NCI-H1105 (cell line): ENCODE measurements at regions not wholly inside any gene's neighbourhood (a gene's known extent, or its start where the extent isn't known, plus 50 kb on each side); places are given as distances from the start of the nearest gene placed in this dataset.

Experiments
- DNase-seq: peaks from one replicate; lab custom pipeline; 2025; lab: John Stamatoyannopoulos, UW

DNA sequence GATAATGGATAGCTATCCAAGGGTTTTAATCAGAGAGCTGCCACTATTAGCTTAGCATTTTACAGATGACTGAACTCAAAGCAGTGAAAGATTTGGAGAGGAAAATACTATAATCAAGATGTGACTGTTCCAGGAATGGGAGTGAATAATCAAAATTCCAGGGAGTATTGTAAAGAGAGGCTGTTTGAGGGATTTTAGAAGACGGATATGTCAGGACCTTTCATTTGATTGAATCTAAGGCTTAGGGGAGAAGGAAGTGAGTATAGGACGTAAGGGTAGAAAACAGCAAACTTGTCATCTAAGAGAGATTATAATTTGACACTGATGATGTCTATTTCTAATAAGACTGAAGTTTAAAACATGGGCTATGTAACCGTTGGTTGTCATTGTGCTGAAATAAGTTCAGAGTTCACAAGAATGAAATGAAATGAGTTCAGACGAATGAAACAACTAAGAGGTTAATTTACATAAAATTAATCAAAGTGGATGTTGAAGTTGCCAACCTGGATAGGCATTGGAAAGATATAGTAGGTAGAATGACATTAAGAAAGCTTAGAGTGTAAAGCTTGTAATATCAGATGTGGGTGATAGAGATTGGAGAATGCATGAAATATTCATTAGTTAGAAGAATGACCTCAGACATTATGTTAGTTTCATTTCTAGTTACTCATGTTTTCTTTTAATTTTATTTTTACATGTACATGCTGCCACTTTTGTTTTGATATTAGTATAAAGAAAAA lies 842.8 kb downstream of the SI start:
- no peak for DNase-seq

GRCh38 chr3:164233951-164234350 lies 844.3 kb downstream of the SI start:
- no peak for DNase-seq

DNA sequence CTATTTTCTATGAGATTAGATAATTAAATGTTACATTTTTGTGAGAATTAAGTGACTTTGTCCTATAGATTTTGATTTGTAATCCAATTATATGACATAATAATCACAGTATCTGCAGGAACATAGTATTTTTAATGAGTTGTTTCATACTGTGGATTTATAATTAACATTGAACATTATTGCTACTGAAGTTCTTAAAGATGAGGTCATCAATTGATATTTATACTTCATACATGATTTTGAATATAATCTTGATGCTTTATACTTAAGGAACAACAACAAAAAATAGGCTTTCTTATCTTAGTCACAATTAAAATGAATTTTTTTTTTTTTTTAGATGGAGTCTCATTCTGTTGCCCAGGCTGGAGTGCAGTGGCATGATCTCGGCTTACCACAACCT lies 846.6 kb downstream of the SI start:
- DNase-seq: no peak

- no peak for DNase-seq
Measured at GRCh38 chr3:164230385-164231094, 847.8 kb downstream of the SI start.

GRCh38 chr3:164224126-164224525 lies 854.2 kb downstream of the SI start:
- DNase-seq: no peak

- peak; percentile 86 for DNase-seq
Measured at GRCh38 chr3:164222197-164222596, 856.1 kb downstream of the SI start.

- no peak for DNase-seq
Measured at GRCh38 chr3:164221297-164221696, 857.0 kb downstream of the SI start.

DNA sequence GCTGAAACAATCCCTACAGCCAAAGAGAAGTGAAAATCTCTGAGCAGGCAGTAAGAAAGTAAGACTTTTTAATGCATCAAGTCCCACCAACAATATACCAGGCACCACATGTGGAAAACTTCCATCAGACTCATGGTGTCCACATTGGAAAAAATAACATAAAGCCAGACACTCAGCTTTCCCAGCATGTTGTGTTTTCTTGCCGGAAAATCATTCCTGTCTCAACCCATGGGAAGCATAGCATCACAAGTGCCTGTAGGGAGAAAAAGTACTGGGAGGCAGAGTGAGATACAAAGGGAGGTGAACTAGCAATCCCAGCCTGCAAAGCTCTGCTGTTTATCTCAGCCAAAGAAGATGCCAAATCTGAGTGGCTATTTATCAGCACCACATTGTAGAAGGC lies 868.9 kb downstream of the SI start:
- no peak for DNase-seq

DNA sequence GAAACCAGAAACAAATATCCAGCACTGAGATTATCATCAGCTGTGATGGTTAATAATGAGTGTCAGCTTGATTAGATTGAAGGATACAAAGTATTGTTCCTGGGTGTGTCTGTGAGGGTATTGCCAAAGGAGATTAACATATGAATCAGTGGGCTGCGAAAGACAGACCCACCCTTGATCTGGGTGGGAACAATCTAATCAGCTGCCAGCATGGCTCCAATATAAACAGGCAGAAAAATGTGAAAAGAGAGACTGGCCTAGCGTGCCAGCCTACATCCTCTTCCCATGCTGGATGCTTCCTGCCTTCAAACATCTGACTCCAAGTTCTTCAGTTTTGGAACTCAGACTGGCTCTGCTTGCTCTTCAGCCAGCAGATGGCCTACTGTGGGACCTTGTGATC lies 869.5 kb downstream of the SI start:
- DNase-seq: no peak

GRCh38 chr3:164208048-164208447 lies 870.2 kb downstream of the SI start:
- no peak for DNase-seq

- DNase-seq: no peak
Measured at GRCh38 chr3:164200053-164200823, 878.1 kb downstream of the SI start.

- no peak for DNase-seq
Measured at GRCh38 chr3:164196477-164196876, 881.8 kb downstream of the SI start.

DNA sequence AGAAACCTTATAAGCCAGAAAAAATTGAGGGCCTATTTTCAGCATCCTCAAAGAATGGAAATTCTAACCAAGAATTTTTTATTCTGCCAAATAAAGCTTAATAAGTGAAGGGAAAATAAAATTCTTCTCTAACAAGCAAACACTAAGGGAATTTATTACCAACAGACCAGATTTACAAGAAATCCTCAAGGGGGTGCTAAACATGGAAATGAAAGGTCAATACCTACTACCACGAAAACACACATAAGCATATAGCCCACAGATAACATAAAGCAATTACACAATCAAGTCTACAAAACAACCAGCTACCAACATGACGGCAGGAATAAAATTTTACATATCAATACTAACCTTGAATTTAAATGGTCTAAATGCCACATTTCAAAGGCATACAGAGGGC lies 883.5 kb downstream of the SI start:
- no peak for DNase-seq

DNA sequence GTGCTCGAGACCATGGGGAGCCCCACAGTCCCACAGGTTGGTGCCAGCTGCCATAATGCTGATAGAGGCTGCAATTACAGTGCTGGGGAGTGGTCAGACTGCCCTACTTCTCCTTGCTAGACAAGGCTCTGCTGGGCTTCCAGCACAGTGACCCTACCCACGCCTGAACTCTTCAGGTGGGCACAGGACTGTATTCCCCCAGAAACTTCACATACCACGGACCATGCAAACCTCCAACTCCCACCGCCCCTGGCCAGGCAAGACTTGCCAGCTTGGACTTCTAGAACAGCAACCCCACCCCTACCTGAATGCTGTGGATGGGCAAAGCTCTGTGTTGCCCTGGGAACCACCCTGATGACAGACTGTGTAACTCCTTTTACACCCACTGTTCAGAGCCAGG lies 885.3 kb downstream of the SI start:
- DNase-seq: no peak

GRCh38 chr3:164190566-164190965 lies 887.7 kb downstream of the SI start:
- no peak for DNase-seq

GRCh38 chr3:164186095-164186494 lies 892.2 kb downstream of the SI start:
- no peak for DNase-seq

DNA sequence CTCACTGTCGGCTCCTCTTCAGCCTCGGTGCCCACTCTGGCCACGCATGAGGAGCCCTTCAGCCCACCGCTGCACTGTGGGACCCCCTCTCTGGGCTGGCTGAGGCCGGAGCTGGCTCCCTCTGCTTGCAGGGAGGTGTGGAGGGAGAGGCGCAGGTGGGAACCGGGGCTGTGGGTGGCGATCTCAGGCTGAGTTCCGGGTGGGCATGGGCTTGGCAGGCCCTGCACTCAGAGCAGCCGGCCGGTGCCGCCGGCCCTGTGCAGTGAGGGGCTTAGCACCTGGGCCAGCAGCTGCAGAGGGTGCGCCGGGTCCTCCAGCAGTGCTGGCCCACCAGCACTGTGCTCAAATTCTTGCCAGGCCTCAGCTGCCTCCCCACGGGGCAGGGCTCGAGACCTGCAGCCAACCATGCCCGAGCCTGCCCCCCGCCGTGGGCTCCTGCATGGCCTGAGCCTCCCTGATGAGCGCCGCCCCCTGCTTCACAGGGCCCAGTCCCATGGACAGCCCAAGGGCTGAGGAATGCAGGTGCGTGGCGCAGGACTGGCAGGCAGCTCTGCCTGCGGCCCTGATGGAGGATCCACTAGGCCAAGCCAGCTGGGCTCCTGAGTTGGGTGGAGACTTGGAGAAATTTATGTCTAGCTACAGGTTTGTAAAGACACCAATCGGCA lies 899.1 kb downstream of the SI start:
- DNase-seq: no peak

- DNase-seq: no peak
Measured at GRCh38 chr3:164174059-164174458, 904.2 kb downstream of the SI start.

- no peak for DNase-seq
Measured at GRCh38 chr3:164155400-164155799, 922.9 kb downstream of the SI start.

GRCh38 chr3:164144824-164145223 lies 933.5 kb downstream of the SI start:
- DNase-seq: no peak

DNA sequence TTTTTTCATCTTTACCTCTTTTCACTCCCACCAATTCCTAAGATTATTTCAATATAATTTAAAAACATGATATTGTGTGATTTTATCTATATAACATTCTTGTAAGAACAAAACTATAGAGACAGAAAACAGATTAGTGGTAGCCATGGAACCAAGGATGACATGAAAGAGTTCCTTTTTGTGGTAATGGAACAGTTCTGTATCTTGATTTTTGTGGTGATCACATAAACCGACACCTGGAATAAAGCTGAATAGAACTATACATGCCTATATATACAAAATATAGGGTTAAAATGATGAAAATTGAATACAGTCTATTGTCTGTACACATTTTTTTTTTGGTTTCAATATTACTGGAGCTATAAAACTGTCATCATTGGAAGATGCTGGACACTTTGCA lies 945.4 kb downstream of the SI start:
- no peak for DNase-seq
